ENCODE measurements at regions not wholly inside any gene's neighbourhood (a gene's known extent, or its start where the extent isn't known, plus 50 kb on each side); places are given as distances from the start of the nearest gene placed in this dataset.

DNA sequence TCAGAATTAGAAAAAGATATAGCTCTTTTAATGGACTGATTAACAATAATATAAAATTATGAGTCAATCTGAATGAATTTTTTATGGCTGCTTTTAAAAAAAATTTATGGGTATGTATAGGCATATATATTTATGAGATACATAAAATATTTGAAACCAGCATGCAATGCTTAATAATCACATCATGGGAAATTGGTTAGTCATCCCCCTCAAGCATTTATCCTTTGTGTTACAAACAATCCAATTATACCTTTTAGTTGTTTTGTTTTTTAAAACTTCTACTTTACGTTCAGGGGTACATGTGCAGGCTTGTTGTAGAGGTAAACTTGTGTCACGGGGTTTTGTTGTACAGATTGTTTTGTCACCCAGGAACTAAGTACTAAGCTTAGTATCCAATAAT, 63.4 kb upstream of the HMGCLL1 start:
- H3K4me1 ChIP-seq, result no peaks in the 10 kb centered on the region
- intact Hi-C loops (cut with DNase I), result no loop called here
- no peak for DNase-seq (ENCODE audit: extremely low spot score)
- H3K36me3 ChIP-seq, result no peaks in the 10 kb centered on the region
- TF ChIP-seq POLR2AphosphoS5 (IDR thresholded peaks at IDR 0.05) (no peak), POLR2A (IDR thresholded peaks at IDR 0.05; ENCODE audit: low read depth) (no peak), EP300 (IDR thresholded peaks at IDR 0.05) (no peak)
- TF ChIP-seq, protein P1, sequence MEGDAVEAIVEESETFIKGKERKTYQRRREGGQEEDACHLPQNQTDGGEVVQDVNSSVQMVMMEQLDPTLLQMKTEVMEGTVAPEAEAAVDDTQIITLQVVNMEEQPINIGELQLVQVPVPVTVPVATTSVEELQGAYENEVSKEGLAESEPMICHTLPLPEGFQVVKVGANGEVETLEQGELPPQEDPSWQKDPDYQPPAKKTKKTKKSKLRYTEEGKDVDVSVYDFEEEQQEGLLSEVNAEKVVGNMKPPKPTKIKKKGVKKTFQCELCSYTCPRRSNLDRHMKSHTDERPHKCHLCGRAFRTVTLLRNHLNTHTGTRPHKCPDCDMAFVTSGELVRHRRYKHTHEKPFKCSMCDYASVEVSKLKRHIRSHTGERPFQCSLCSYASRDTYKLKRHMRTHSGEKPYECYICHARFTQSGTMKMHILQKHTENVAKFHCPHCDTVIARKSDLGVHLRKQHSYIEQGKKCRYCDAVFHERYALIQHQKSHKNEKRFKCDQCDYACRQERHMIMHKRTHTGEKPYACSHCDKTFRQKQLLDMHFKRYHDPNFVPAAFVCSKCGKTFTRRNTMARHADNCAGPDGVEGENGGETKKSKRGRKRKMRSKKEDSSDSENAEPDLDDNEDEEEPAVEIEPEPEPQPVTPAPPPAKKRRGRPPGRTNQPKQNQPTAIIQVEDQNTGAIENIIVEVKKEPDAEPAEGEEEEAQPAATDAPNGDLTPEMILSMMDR (IDR thresholded peaks at IDR 0.05), result no peak
- H3K27ac ChIP-seq (replicated peaks in 1 of 4), result no peak overlapping the region
- H3K4me3 ChIP-seq, result no peak overlapping the region
- peaks cover 0 to 11% (median 3%) of the 10 kb centered on the region in 4 donors for H3K9me3 ChIP-seq
- WGBS, result 93% methylated on average over 2 of the region's 2 CpGs
- no peaks in the 10 kb centered on the region for H3K27me3 ChIP-seq

DNA sequence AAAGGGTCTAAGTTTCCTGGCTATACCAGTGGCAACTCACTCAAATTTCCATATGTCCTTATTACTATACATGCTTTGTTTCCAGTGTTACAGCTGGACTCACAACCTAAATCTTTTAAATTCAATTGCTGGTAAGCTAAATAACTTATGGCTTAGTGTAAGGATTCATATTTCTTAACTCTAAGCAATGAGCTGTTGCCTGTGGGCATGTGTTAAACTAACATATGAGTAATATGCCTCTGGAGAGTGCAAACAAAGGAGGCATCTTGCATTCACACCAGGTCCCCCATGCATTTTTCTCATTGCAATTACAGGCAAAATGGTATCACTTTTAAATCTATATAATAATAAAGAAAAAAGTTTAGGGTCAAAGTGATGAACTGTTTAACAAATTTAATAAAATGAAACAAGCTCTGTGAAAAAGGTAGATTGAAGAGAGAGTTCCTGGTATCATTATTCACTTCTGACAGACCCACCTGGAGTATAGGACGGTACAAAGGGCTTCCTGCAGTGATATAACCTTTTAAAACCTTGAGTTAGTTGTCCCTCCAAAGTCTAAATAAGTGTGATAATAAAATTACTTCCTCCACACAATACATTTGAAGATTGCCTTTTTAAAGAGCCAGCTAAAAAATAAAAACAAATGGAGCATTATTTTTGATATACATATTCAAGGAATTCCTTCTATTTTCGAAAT, 57.6 kb upstream of the HMGCLL1 start:
- intact Hi-C loops (cut with DNase I), result no loop called here
- Histone ChIP-seq H3K4me1 (no peaks in the 10 kb centered on the region), H3K9me3 (no peaks in the 10 kb centered on the region), H3K4me3 (no peak overlapping the region), H3K27me3 (no peaks in the 10 kb centered on the region), H3K27ac (replicated peaks in 1 of 4) (no peak overlapping the region), H3K36me3 (no peaks in the 10 kb centered on the region)
- TF ChIP-seq, protein P1 (IDR thresholded peaks at IDR 0.05), result no peak
- no peak for TF ChIP-seq EP300 (IDR thresholded peaks at IDR 0.05)
- no peak for TF ChIP-seq POLR2A (IDR thresholded peaks at IDR 0.05; ENCODE audit: low read depth)
- no peak for TF ChIP-seq POLR2AphosphoS5 (IDR thresholded peaks at IDR 0.05)
- WGBS, result 82% methylated on average over 2 of the region's 2 CpGs
- DNase-seq (ENCODE audit: extremely low spot score), result no peak

DNA sequence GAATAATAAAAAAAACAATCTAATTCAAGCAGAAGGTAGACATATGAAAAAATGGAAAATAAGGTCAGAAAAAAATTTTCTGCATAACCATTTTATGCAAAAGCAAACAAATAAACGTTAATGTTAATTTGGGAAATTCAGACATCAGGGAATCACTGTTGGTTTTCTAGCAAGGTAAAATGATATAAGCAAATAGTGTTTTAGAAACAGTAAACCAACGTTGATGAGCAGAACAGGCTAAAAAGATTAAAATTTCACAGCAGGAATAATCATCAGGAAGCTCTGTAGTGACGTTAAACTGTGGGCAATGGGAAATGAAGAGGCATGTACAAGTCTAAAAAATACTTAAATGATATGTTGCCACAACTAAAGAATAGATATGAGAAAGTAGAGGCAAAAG, 54.5 kb upstream of the HMGCLL1 start:
- H3K9me3 ChIP-seq, result no peaks in the 10 kb centered on the region
- no peak overlapping the region for H3K27ac ChIP-seq (replicated peaks in 1 of 4)
- no peak for DNase-seq (ENCODE audit: extremely low spot score)
- WGBS, result 79% methylated on average over 3 of the region's 3 CpGs
- TF ChIP-seq POLR2AphosphoS5 (IDR thresholded peaks at IDR 0.05), result no peak
- no peak for TF ChIP-seq POLR2A (IDR thresholded peaks at IDR 0.05; ENCODE audit: low read depth)
- no peak for TF ChIP-seq EP300 (IDR thresholded peaks at IDR 0.05)
- TF ChIP-seq, protein P1 (IDR thresholded peaks at IDR 0.05), result no peak
- H3K36me3 ChIP-seq, result no peaks in the 10 kb centered on the region
- no peaks in the 10 kb centered on the region for H3K27me3 ChIP-seq
- H3K4me1 ChIP-seq, result no peaks in the 10 kb centered on the region
- intact Hi-C loops (cut with DNase I), result no loop called here
- H3K4me3 ChIP-seq, result no peak overlapping the region

DNA sequence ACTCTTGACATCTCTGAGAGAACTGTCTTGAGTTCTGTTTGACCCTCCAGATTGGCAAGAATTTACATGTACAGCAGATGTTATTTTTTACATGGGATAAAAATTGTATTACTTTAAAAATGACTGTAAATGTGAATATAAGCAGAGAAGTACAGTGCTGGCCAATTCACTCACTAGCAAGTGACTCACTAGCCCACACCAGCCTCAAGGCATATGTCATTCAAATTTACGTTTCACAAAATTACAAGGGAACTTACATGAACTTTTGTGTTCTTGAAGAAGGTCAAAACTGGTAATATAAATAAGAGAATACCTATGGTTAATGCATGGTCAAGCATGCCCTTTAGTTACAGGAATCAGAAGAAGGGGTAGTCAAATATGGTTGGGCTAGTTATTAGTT, 54.0 kb upstream of the HMGCLL1 start:
- WGBS, result 85% methylated on average over 1 of the region's 1 CpG
- Histone ChIP-seq H3K27ac (replicated peaks in 1 of 4) (no peak overlapping the region), H3K9me3 (no peaks in the 10 kb centered on the region), H3K4me3 (no peak overlapping the region), H3K36me3 (no peaks in the 10 kb centered on the region), H3K4me1 (no peaks in the 10 kb centered on the region), H3K27me3 (no peaks in the 10 kb centered on the region)
- TF ChIP-seq, protein P1 (IDR thresholded peaks at IDR 0.05), result no peak
- intact Hi-C loops (cut with DNase I), result no loop called here
- DNase-seq (ENCODE audit: extremely low spot score), result no peak
